ENCODE measurements at regions not wholly inside any gene's neighbourhood (a gene's known extent, or its start where the extent isn't known, plus 50 kb on each side); places are given as distances from the start of the nearest gene placed in this dataset.

- H3K9me3 Mint-ChIP-seq: peaks cover 10% of the 10 kb centered on the region
- peaks cover 11% of the 10 kb centered on the region for H3K27me3 Mint-ChIP-seq (ENCODE audit: low read depth)
- DNase-seq (ENCODE audit: low spot score in 2 of 2, unreplicated experiment in 2 of 2): no peak
- H3K36me3 Mint-ChIP-seq: no peaks in the 10 kb centered on the region
- H3K4me3 Mint-ChIP-seq: no peak overlapping the region
- no peak for TF ChIP-seq CTCF (IDR thresholded peaks at IDR 0.05; ENCODE audit: unreplicated experiment)
- H3K27ac Mint-ChIP-seq: no peak overlapping the region
- peaks cover 11% of the 10 kb centered on the region for H3K4me1 Mint-ChIP-seq
Measured at GRCh38 chr16:87228363-87228762, 88.8 kb downstream of the C16orf95 start.

GRCh38 chr16:87229230-87230188 is 87.7 kb downstream of the C16orf95 start:
- Mint-ChIP-seq H3K9me3 (peaks cover 10% of the 10 kb centered on the region), H3K27ac (no peak overlapping the region), H3K27me3 (ENCODE audit: low read depth) (peaks cover 5% of the 10 kb centered on the region), H3K4me3 (no peak overlapping the region), H3K36me3 (no peaks in the 10 kb centered on the region), H3K4me1 (peaks cover 11% of the 10 kb centered on the region)
- no peak for DNase-seq (ENCODE audit: low spot score in 2 of 2, unreplicated experiment in 2 of 2)
- no peak for TF ChIP-seq CTCF (IDR thresholded peaks at IDR 0.05; ENCODE audit: unreplicated experiment)

- H3K4me1 Mint-ChIP-seq: peaks cover 11% of the 10 kb centered on the region
- no peak for DNase-seq (ENCODE audit: low spot score in 2 of 2, unreplicated experiment in 2 of 2)
- no peak overlapping the region for H3K4me3 Mint-ChIP-seq
- no peak for TF ChIP-seq CTCF (IDR thresholded peaks at IDR 0.05; ENCODE audit: unreplicated experiment)
- H3K36me3 Mint-ChIP-seq: no peaks in the 10 kb centered on the region
- H3K9me3 Mint-ChIP-seq: peaks cover 10% of the 10 kb centered on the region
- peaks cover 4% of the 10 kb centered on the region for H3K27me3 Mint-ChIP-seq (ENCODE audit: low read depth)
- H3K27ac Mint-ChIP-seq: no peak overlapping the region
Measured at GRCh38 chr16:87230571-87230970, 86.6 kb downstream of the C16orf95 start.

- peaks cover 4% of the 10 kb centered on the region for H3K27me3 Mint-ChIP-seq (ENCODE audit: low read depth)
- no peak overlapping the region for H3K4me3 Mint-ChIP-seq
- no peaks in the 10 kb centered on the region for H3K36me3 Mint-ChIP-seq
- H3K27ac Mint-ChIP-seq: no peak overlapping the region
- TF ChIP-seq CTCF (IDR thresholded peaks at IDR 0.05; ENCODE audit: unreplicated experiment): no peak
- peaks cover 11% of the 10 kb centered on the region for H3K4me1 Mint-ChIP-seq
- no peak for DNase-seq (ENCODE audit: low spot score in 2 of 2, unreplicated experiment in 2 of 2)
- peaks cover 10% of the 10 kb centered on the region for H3K9me3 Mint-ChIP-seq
Measured at GRCh38 chr16:87231295-87231694, 85.9 kb downstream of the C16orf95 start.

GRCh38 chr16:87231911-87232310 is 85.3 kb downstream of the C16orf95 start:
- Mint-ChIP-seq H3K27ac (no peak overlapping the region), H3K36me3 (no peaks in the 10 kb centered on the region), H3K27me3 (ENCODE audit: low read depth) (peaks cover 4% of the 10 kb centered on the region), H3K4me1 (peaks cover 11% of the 10 kb centered on the region), H3K9me3 (peaks cover 10% of the 10 kb centered on the region), H3K4me3 (no peak overlapping the region)
- no peak for DNase-seq (ENCODE audit: low spot score in 2 of 2, unreplicated experiment in 2 of 2)
- TF ChIP-seq CTCF (IDR thresholded peaks at IDR 0.05; ENCODE audit: unreplicated experiment): no peak
